Vagina (tissue), 2 donors: ENCODE measurements at regions not wholly inside any gene's neighbourhood (a gene's known extent, or its start where the extent isn't known, plus 50 kb on each side); places are given as distances from the start of the nearest gene placed in this dataset.

Source experiments
- CTCF ChIP-seq, 3 experiments: fragments of 450-650 bp in 2 of 3; fragments of 200-600 bp in 1 of 3; sonication (generic) in 1 of 3; IDR thresholded peaks; one replicate each; pipeline ENCODE4 v1.5.1; 2017 to 2019; ENCODE audit warnings: antibody characterized with exemption in 3 of 3, mild to moderate bottlenecking in 2 of 3, moderate library complexity in 2 of 3
- POLR2A ChIP-seq, 2 donors: fragments of 450-650 bp; IDR thresholded peaks; one replicate each; pipeline ENCODE4 v1.6.1; 2017; ENCODE audit warnings: antibody characterized with exemption in 2 of 2, mild to moderate bottlenecking in 2 of 2, moderate library complexity in 2 of 2

- no peak for TF ChIP-seq CTCF (IDR thresholded peaks at IDR 0.05)
- no peak for TF ChIP-seq POLR2A (IDR thresholded peaks at IDR 0.05)
These were observed 62.7 kb downstream of the ZFP36L2 start for GRCh38 chr2:43163584-43164270.
